NCI-H146 treated with DMSO at 0.1 percent for 48 hours (cell line): ENCODE measurements at regions not wholly inside any gene's neighbourhood (a gene's known extent, or its start where the extent isn't known, plus 50 kb on each side); places are given as distances from the start of the nearest gene placed in this dataset.
A peak's percentile ranks its signal among the peaks of the same experiment; 100 is the strongest.

Experiments
- DNase-seq: peaks from one replicate; lab custom pipeline; 2025; ENCODE audit not compliant: unreplicated experiment; lab: John Stamatoyannopoulos, UW

- no peak for DNase-seq
These were observed 56.3 kb upstream of the SLC7A11 start for GRCh38 chr4:138298431-138298830.

GRCh38 chr4:138297743-138298405 is 55.7 kb upstream of the SLC7A11 start:
- DNase-seq, result no peak

- DNase-seq, result peak; percentile 67
These were observed 50.2 kb upstream of the SLC7A11 start for GRCh38 chr4:138292321-138292720.
